ENCODE measurements at regions not wholly inside any gene's neighbourhood (a gene's known extent, or its start where the extent isn't known, plus 50 kb on each side); places are given as distances from the start of the nearest gene placed in this dataset.

- no peaks in the 10 kb centered on the region for H3K4me1 ChIP-seq
- peaks cover 2% of the 10 kb centered on the region; the same call in 1 of the 2 replicates for H3K9me3 ChIP-seq
- in situ Hi-C loops (cut with MboI; ENCODE audit: low sequenced_read_pairs): no loop called here
- no peak overlapping the region for H3K4me3 ChIP-seq
- H3K27me3 ChIP-seq (ENCODE audit: low read depth): no peaks in the 10 kb centered on the region
- no peaks in the 10 kb centered on the region for H3K36me3 ChIP-seq (replicated peaks)
- no peak for DNase-seq (ENCODE audit: low spot score in 2 of 2)
Observed at GRCh38 chr3:176873261-176873660, 324.0 kb downstream of the TBL1XR1 start.

- in situ Hi-C loops (cut with MboI; ENCODE audit: low sequenced_read_pairs): no loop called here
- no peaks in the 10 kb centered on the region for H3K4me1 ChIP-seq
- no peak overlapping the region for H3K4me3 ChIP-seq
- no peaks in the 10 kb centered on the region for H3K36me3 ChIP-seq (replicated peaks)
- H3K9me3 ChIP-seq: no peaks in the 10 kb centered on the region
- peak; percentile 56 to 71 for DNase-seq (ENCODE audit: low spot score in 2 of 2)
- no peaks in the 10 kb centered on the region for H3K27me3 ChIP-seq (ENCODE audit: low read depth)
Observed at GRCh38 chr3:176872771-176873209, 324.5 kb downstream of the TBL1XR1 start.

GRCh38 chr3:176870451-176870850 lies 326.8 kb downstream of the TBL1XR1 start:
- in situ Hi-C loops (cut with MboI; ENCODE audit: low sequenced_read_pairs): no loop called here
- no peaks in the 10 kb centered on the region for H3K4me1 ChIP-seq
- no peaks in the 10 kb centered on the region for H3K27me3 ChIP-seq (ENCODE audit: low read depth)
- no peak for DNase-seq (ENCODE audit: low spot score in 2 of 2)
- H3K4me3 ChIP-seq: no peak overlapping the region
- no peaks in the 10 kb centered on the region for H3K36me3 ChIP-seq (replicated peaks)
- H3K9me3 ChIP-seq: no peaks in the 10 kb centered on the region

DNA sequence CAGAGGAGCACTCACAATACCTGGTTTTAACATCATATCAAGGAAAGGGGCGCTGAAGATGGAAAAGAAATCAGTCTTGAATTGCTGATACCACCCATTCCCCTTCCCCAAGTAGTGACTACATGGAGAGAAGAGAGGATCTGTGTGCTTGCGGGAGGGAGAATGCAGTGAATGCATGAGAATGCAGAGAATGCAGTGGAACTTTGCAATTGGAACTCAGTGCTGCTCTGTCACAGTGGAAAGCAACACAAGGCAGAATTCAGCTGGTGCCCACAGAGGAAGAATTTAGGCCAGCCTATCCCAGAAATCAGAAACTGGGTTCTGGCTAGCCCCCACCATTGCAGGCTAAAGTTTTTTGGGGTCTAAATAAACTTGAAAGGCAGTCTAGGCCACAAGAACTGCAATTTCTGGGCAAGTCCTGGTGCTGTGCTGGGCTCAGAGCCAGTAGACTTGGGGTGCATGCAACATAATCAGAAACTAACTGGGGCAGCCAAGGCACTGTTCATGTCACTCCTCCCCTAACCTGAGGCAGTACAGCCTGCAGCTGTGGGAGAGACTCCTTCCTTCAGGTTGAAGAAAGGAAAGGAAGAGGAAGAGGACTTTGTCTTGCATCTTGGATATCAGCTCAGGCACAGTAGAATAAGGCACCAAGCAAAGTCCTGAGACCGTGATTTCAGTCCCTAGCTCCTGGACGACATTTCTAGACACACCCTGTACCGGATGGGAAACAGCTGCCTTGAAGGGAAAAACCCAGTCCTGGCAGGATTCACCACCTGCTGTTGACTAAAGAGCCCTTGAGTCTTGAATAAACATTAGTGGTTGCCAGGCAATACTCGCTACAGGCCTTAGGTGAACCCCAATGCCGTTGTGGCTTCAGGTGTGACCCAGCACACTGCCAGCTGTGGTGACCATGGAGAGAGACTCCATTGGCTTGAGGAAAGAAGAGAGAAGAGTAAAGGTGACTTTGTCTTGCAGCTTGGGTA lies 329.3 kb downstream of the TBL1XR1 start:
- Histone ChIP-seq H3K4me1 (no peaks in the 10 kb centered on the region), H3K4me3 (no peak overlapping the region), H3K36me3 (replicated peaks) (no peaks in the 10 kb centered on the region), H3K9me3 (no peaks in the 10 kb centered on the region), H3K27me3 (ENCODE audit: low read depth) (no peaks in the 10 kb centered on the region)
- DNase-seq (ENCODE audit: low spot score in 2 of 2): no peak
- in situ Hi-C loops (cut with MboI; ENCODE audit: low sequenced_read_pairs): no loop called here

- no peaks in the 10 kb centered on the region for H3K27me3 ChIP-seq (ENCODE audit: low read depth)
- DNase-seq (ENCODE audit: low spot score in 2 of 2): no peak
- H3K9me3 ChIP-seq: no peaks in the 10 kb centered on the region
- H3K4me3 ChIP-seq: no peak overlapping the region
- in situ Hi-C loops (cut with MboI; ENCODE audit: low sequenced_read_pairs): no loop called here
- H3K36me3 ChIP-seq (replicated peaks): no peaks in the 10 kb centered on the region
- H3K4me1 ChIP-seq: no peaks in the 10 kb centered on the region
Observed at GRCh38 chr3:176861137-176861536, 336.1 kb downstream of the TBL1XR1 start.

- H3K9me3 ChIP-seq: no peaks in the 10 kb centered on the region
- H3K27me3 ChIP-seq (ENCODE audit: low read depth): no peaks in the 10 kb centered on the region
- H3K4me3 ChIP-seq: no peak overlapping the region
- no peak for DNase-seq (ENCODE audit: low spot score in 2 of 2)
- in situ Hi-C loops (cut with MboI; ENCODE audit: low sequenced_read_pairs): no loop called here
- H3K4me1 ChIP-seq: no peaks in the 10 kb centered on the region
- H3K36me3 ChIP-seq (replicated peaks): no peaks in the 10 kb centered on the region
Observed at GRCh38 chr3:176856721-176857120, 340.6 kb downstream of the TBL1XR1 start.

DNA sequence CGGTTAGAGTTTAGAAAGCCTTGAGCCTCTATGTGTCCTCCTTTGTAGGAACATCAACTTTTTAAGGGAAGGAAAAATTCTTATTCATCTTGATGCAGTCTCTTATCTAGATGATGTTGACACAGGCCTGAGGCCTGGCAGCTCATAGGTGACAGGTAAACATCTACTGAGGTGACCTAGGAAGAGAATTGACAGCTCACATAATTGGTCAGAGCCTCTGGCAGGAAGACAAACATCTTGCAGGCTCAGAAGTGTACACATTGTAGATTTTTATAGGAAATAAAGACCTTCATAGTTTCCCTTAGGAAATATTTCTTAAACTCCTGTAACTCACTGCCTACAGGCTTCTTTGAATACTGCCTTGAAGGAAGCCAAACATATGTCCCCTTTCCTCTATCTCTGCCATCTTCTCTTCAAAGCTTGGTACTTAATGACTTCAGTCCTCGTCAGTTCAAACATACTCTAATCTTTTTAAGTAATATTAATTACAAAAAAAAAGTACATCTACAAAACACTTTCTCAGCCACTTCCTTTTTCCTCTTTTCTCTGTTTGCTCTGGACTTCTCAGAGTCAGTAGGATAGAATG lies 341.3 kb downstream of the TBL1XR1 start:
- Histone ChIP-seq H3K4me3 (no peak overlapping the region), H3K36me3 (replicated peaks) (no peaks in the 10 kb centered on the region), H3K27me3 (ENCODE audit: low read depth) (no peaks in the 10 kb centered on the region), H3K4me1 (no peaks in the 10 kb centered on the region), H3K9me3 (no peaks in the 10 kb centered on the region)
- in situ Hi-C loops (cut with MboI; ENCODE audit: low sequenced_read_pairs): no loop called here
- DNase-seq (ENCODE audit: low spot score in 2 of 2): no peak

- DNase-seq (ENCODE audit: low spot score in 2 of 2): no peak
- no peaks in the 10 kb centered on the region for H3K27me3 ChIP-seq (ENCODE audit: low read depth)
- H3K36me3 ChIP-seq (replicated peaks): no peaks in the 10 kb centered on the region
- H3K4me3 ChIP-seq: no peak overlapping the region
- in situ Hi-C loops (cut with MboI; ENCODE audit: low sequenced_read_pairs): no loop called here
- no peaks in the 10 kb centered on the region for H3K4me1 ChIP-seq
- no peaks in the 10 kb centered on the region for H3K9me3 ChIP-seq
Observed at GRCh38 chr3:176855213-176855612, 342.1 kb downstream of the TBL1XR1 start.

GRCh38 chr3:176850498-176850897 lies 346.8 kb downstream of the TBL1XR1 start:
- in situ Hi-C loops (cut with MboI; ENCODE audit: low sequenced_read_pairs): no loop called here
- no peak for DNase-seq (ENCODE audit: low spot score in 2 of 2)

GRCh38 chr3:176848431-176849214 lies 348.7 kb downstream of the TBL1XR1 start:
- Histone ChIP-seq H3K36me3 (replicated peaks) (no peaks in the 10 kb centered on the region), H3K27me3 (ENCODE audit: low read depth) (no peaks in the 10 kb centered on the region), H3K4me3 (no peak overlapping the region), H3K4me1 (no peaks in the 10 kb centered on the region), H3K9me3 (no peaks in the 10 kb centered on the region)
- in situ Hi-C loops (cut with MboI; ENCODE audit: low sequenced_read_pairs): no loop called here
- no peak for DNase-seq (ENCODE audit: low spot score in 2 of 2)

More at GRCh38 chr3:176850498-176850897, 346.8 kb downstream of the TBL1XR1 start:
- H3K4me3 ChIP-seq: no peak overlapping the region
- H3K9me3 ChIP-seq: no peaks in the 10 kb centered on the region
- H3K27me3 ChIP-seq (ENCODE audit: low read depth): no peaks in the 10 kb centered on the region
- H3K4me1 ChIP-seq: no peaks in the 10 kb centered on the region
- no peaks in the 10 kb centered on the region for H3K36me3 ChIP-seq (replicated peaks)

GRCh38 chr3:176842914-176843313 lies 354.4 kb downstream of the TBL1XR1 start:
- Histone ChIP-seq H3K4me1 (no peaks in the 10 kb centered on the region), H3K9me3 (no peaks in the 10 kb centered on the region), H3K27me3 (ENCODE audit: low read depth) (no peaks in the 10 kb centered on the region), H3K36me3 (replicated peaks) (no peaks in the 10 kb centered on the region), H3K4me3 (no peak overlapping the region)
- in situ Hi-C loops (cut with MboI; ENCODE audit: low sequenced_read_pairs): no loop called here
- no peak for DNase-seq (ENCODE audit: low spot score in 2 of 2)

DNA sequence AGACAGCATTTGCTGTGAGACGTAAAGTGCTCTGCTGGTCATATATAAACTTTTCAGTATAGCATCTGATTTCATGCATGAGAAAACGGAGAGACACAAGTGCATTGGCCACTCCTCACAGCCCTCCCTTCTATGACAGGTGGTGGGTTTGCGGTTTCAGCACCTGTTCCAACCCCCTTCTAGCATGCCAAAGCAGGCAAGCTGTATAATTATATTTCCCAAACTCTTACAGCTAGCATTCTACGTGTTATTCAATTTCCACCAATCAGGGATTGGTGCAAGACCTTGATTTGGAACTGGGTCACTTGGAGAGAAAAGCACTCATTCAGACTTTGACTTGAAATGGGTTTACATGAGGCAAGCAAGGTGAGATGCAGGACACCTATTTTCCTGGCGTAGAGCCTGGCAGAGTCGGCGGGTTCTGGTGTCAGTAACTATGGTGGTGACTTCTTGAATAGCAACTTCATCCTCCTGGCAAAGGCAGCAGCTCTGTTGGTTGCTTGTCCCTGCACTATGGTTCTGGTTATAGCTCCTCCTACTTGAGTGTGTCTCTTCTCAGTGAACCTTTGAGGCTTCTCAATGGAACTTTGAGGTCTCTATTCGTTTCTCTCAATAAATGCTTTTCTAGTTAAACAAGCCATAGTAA lies 356.5 kb downstream of the TBL1XR1 start:
- H3K36me3 ChIP-seq (replicated peaks): no peaks in the 10 kb centered on the region
- no peak overlapping the region for H3K4me3 ChIP-seq
- DNase-seq (ENCODE audit: low spot score in 2 of 2): no peak
- H3K4me1 ChIP-seq: no peaks in the 10 kb centered on the region
- no peaks in the 10 kb centered on the region for H3K27me3 ChIP-seq (ENCODE audit: low read depth)
- H3K9me3 ChIP-seq: no peaks in the 10 kb centered on the region
- in situ Hi-C loops (cut with MboI; ENCODE audit: low sequenced_read_pairs): no loop called here

- in situ Hi-C loops (cut with MboI; ENCODE audit: low sequenced_read_pairs): no loop called here
- no peaks in the 10 kb centered on the region for H3K4me1 ChIP-seq
- DNase-seq (ENCODE audit: low spot score in 2 of 2): no peak
- H3K4me3 ChIP-seq: no peak overlapping the region
- no peaks in the 10 kb centered on the region for H3K9me3 ChIP-seq
- H3K36me3 ChIP-seq (replicated peaks): no peaks in the 10 kb centered on the region
- no peaks in the 10 kb centered on the region for H3K27me3 ChIP-seq (ENCODE audit: low read depth)
Observed at GRCh38 chr3:176839901-176840300, 357.4 kb downstream of the TBL1XR1 start.

All from HAP-1 (cell line).